Non-pigmented ciliary epithelial cell (primary cell): ENCODE measurements at regions not wholly inside any gene's neighbourhood (a gene's known extent, or its start where the extent isn't known, plus 50 kb on each side); places are given as distances from the start of the nearest gene placed in this dataset.

Source experiments
- DNase-seq: peaks from one replicate; pipeline ENCODE4 v3.0.0-alpha.2; 2010; ENCODE audit warnings: low read depth

DNA sequence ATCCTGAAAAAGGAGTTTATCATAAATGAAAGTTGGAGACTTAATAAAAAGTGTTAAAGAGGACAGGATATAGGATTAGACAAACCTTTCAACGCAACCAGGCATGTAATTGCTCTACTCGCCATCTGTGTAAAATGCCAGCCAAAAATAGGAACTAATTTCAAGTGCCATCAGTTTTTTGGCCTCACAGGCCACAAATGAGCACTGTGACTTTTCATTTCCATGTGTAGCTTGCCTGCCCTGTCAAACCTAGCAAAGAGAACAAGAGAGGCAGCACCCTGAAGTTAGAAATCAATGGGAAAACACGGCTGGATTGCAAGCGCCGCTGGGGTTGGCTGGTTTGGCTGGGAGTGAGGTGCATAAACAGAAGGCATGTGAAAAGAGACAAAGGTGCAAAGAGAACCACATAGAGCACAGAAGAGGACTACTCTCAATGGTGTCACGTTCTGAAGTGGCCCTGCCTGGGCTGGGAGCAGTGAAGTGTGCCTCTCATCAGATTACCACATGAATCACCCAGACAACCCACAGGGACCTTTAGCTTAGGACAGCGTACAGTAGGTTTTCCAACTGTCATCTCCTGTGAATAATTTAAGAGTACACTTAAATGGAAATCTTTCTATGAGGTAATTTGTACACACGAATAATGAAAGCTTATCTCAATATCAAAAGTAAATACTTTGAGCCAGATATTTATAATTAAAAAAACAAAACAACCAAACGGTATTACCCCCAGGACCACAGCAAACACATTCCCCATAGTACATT, 78.0 kb upstream of the NHSL1 start:
- no peak for DNase-seq

DNA sequence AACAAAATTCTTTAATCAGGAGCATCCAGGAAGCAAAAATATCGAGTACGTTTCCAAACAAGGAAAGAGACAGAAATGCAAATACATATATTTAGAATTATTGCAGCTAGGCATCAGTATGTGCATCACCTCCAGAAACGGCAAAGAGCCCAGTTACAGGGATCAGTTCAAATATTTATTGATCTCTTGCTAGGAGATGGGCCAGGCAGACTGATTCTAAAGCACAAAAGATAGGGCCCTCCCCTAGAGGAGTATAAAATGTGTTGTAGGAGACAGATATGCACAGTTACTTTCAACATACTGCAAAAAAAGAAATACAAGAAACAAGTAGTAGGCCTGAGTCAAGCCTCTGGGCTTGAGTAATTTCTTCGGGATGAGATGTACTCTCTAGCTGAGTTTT, 80.7 kb upstream of the NHSL1 start:
- DNase-seq = no peak

DNA sequence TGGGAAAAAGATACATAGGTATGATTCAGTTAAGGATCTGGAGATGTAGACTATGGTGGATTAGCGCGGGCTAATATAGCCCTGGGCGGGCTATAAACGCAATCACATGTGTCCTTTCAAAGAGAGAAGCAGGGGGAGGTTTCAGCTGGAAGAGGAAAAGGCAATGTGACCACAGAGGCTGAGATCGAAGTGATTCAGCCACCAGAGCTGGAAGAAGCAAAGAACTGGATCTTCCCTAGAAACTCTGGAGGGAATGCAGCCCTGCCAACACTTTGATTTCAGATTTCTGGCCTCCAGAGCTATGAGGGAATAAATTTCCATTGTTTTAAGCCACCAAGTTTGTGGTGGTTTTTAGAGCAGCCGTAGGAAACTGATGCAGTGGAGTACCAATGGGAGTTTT, 81.5 kb upstream of the NHSL1 start:
- no peak for DNase-seq

DNA sequence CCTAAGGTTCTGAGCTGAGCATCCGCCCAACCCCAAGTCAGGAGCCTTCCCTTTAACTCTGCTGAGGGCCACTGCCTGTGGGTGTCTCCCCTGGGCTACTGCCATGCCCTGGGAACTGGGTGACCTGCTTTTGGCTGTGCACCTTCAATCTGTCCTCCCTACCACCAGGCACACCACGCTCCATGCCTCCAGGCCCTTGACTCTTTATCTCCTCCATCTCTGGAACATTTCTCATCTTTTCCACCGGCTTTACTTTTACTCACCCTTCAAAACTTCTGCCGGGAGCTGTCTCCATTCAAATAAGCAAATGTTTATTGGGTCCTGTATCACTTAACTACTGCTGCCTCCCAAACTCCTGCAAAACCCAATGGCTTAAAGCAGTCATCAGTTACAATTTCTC, 83.3 kb upstream of the NHSL1 start:
- DNase-seq = no peak

DNA sequence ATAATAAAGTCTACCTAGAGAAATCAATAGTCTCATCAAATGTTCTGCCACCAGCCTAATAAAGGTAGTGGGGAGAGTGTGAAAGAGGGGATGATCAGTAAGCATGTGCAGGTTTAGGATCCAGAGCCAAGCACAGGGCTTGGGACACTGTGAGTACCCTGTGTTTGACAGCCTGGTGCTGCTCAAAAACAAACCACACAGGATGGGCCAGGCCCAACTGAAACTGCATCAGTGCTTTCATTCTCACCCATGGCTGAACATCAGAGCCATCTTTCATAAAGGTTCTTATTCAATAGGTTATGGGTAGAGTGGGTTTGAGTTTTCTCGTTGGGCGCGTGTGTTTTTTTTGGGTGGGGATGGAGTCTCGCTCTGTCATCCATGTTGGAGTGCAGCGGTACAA, 87.3 kb upstream of the NHSL1 start:
- DNase-seq = no peak

DNA sequence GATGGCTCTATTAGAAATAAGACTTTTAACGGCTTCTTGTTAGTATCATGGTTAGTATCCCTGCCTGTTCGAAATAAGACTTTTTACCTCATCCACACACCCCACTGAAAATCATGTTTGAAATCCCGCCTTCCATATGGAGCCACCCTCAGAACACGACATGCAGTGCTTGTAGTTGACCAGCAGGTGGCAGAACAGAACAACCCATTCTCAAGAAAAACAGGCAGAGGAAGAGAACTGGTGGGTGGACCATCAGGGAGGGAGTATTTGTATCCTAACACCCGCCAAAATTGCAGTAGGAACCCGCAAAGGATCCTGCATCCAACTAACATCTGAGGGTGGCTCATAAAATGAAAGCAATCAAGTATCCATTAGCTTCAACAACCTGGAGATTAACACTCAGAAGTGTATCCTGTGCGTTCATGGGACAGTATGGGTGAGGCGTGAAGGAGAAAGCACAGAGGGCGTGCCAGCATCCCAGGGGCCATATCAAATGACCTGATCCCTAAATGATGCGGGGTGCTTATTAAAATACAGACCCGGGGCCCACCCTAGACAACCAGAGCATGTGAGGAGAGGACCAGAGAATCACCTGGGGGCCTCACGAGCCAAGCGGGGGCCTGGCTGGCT, 89.6 kb upstream of the NHSL1 start:
- peak; percentile 52 for DNase-seq

DNA sequence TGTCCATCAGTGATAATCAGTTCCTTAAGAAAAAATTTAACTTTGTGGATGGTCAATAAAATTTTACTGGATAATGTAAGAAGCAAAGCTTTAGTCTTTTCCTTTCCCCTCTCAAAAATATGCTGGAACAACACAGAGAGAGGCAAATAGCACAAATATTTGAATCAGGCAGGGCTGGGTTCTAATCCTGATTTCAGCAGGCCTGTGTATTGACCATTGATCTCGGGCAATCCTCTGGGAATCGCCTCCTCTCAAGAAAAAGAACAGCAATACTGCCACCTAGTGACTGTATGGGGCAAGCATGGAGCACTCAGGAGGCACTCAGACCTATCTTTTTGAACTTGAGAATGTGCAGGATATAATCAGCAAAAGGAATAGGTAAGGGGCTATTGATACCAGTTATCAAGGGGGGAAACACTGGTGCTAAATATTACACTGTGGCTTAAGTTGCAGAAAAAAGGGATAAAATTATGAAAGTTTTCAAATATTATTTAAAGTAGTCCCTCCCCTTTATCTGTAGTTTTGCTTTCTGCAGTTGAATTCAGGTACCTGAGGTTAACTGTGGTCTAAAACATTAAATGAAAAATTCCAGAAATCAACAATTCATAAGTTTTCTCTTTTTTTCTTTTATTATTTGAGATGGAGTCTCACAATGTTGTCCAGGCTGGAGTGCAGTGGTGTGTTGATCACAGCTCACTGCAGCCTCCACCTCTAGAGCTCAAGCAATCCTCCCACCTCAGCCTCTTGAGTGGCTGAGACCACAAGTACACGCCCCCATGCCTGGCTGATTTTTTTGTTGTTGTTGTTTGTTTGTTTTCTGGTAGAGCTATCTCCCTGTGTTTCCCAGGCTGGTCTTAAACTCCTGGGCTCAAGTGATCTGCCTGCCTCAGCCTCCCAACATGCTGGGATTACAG, 91.8 kb upstream of the NHSL1 start:
- DNase-seq = no peak

DNA sequence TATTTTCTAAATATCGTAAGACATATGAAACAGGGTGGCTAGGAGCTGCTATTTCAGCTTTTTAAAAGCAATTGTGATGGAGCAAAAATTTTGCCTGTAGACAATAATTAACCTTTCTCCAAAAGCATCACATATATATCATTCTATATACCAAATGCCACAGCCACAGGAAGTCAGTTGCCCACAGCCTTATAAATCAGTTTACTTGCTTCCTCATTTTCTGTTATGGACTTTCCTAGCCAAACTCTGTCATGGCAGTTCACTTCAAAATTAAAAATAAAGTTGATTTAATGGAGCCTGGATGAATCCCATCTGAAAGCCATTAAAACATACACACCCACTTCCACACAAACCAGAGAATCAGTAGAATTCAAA, 93.4 kb upstream of the NHSL1 start:
- DNase-seq = no peak

DNA sequence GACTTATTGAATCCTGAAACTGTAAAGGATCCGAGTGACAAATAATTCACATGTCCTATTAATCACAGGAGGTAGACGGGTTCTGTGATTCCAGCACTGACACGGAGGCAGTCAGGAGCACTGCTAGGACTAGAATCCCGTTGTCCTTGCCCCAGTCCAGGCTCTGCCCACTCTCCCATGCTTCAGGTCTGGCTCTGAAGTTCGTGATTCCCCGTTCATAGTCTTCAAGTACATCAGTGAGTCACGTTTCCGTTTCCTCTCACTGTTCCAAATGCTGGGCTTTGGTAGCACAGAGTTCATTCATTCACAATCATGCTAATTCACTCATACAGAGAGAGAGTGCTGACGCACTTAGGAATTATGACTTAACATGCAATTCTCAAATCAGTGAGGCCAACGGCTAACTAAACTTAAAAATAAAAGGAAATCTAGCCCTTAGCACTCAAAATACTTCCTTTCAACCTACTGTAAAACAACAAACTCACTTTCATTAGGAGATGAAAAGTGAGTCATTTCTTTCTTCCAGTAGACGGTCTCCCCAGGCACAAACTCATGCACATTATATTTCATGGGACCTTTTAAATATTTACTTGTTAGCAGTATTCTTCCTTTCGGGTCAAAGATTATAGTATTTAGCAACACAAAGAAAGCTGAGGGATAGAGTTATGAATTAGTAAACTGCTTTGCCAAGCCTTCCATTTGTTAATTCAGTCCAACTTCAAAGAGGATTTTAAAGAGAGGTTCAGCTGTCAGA, 94.0 kb upstream of the NHSL1 start:
- DNase-seq = peak; percentile 97

DNA sequence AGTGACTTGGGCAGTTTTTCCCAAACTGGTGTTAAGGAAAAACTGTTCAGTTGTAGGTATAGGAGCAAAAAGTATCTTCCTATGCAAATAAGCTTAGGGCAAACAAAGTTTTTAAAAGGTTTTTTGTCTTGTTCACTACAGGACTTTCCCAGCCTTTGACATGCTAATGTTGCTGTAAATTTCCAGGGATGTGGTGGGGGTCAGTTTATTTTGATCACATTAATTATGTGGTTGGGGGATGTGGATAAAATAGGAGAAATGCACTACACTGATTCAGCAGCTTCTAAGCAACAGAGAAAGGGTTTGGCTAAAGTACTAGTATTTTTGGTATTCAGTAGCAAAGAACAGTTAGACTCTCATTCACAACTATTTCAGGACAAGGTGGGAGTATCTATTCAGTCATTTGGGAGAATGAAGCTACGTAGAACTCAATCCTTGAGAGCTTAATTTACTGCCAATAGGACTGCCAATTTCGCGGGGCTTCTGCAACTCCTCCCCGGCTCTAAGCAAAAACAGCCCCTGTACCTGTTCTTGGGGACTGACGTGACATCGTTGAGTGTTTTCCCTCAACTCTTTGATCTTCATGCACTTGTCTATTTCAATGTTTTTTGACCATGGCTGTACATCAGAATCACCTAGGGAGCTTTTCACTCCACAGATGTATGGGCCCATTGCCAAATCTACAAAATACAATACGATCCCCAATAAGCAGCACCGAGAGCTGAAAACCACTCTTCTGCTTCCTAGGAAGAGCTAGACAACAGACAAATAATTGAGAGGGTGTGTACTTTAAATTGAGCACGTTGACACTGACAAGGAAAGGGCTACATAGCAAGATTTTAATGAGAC, 94.8 kb upstream of the NHSL1 start:
- DNase-seq = no peak

DNA sequence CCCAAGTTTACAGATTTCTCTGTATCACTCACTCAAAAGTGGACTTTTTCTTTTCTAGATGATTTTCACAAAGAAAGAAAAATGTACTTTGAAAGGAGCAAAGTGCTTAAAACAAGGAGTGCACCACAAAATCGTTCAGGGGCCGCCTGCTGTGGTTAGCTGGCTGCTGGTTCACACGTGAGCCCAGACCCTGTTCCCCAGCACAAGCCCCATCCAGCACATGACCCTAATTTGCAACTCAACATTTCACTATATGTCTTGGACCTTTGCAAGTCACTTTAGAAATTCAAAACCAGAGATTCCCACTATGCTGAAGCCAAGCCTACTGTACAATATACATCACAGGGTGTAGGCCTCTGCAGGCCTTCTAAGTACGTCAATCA, 95.5 kb upstream of the NHSL1 start:
- DNase-seq = no peak

DNA sequence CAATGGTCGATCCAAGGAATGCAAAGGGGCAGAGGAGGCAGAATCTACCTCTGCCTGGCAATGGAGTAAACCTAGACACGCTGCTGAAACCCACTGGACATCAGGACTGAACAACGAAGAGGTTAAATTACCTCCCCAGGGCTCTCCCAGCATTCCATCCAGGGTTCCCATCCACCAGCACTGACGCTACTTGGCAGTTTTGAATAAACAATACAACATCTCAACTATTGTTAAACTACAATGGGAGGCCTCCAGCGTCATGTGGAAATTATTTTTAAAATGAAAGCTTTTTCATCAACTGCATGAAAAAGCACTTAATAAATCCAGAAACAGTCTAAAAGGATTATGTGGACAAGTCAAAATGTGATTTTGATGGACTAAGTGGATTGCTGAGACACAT, 96.8 kb upstream of the NHSL1 start:
- no peak for DNase-seq

DNA sequence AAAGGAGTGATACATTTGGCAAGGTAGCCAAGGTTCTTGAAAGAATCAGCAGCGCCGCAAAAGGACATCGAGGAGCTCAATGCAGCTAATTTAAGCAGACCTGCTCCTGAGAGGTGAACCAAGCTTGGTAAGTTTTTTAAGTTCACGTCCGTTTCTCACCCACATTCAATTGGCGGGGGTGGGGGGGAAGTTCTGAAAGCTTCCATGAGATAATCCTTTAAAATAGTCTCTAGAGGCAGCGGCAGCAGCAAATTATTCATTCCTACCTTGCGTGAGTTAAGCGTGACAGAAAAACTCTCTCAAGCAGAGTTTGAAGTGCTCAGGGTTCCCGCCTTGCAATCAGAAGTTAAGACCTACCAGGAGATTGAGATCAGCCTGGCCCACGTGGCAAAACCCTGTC, 97.3 kb upstream of the NHSL1 start:
- DNase-seq = no peak

DNA sequence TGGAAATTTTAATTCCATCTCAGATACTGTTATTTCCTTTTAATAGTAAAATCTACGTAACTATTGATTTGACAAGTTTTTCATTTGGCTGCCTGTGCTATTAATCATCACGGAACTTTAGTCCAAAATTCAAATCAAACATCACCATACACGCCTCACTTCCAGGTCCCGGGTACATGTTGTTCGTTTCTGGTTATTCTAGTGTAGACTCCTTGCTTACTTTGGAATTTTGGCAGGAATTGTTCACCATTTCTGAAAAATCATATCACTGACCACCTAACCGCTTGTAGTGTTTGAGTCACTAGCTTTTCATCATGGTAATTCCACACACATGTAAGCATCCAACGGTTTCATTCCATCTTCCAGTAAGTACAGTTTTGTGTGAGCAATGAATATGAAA, 98.0 kb upstream of the NHSL1 start:
- no peak for DNase-seq

DNA sequence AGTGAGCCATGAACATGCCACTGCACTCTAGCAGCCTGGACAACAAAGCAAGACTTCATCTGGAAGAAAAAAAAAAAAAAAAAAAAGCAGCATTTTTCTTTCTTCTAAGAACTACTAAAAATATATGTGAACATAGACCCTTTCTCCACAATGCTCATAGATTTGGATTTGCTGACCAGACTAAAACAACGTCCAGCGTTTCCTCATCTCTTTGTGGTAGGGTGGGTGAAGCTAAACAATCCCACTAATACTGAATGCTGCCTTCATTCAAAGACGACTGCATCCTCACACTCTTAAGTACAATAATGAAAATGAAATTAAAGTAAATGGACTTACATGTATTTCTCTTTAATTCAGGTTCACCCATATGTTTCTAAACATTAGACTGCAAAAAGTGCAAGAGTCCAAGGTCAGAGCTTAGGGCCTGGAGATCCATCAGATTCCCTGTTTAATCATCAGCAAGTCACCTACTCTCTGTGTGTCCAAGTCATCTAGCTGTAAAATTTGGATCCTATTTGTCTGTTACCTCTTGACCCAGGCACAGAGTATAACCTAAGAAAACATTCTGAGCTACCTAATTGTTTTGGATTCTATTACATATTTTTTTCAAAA, 99.4 kb upstream of the NHSL1 start:
- DNase-seq = no peak

DNA sequence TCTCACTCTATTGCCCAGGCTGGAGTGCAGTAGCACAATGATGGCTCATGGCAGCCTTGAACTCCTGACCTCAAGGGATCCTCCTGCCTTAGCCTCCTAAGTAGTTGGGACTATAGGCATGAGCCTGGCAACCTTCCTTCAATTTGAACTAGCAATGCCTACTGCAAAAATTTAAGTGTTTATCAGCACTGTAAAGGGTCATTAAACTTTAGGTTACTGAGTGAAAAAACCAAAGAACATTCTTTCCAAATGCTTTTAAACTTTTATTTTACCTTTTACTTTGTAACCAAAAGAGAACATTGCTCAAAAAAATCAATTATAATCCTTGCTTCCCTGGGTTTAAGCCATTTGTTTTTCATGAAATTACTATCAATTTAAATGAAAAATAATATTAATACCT, 101.0 kb upstream of the NHSL1 start:
- no peak for DNase-seq

DNA sequence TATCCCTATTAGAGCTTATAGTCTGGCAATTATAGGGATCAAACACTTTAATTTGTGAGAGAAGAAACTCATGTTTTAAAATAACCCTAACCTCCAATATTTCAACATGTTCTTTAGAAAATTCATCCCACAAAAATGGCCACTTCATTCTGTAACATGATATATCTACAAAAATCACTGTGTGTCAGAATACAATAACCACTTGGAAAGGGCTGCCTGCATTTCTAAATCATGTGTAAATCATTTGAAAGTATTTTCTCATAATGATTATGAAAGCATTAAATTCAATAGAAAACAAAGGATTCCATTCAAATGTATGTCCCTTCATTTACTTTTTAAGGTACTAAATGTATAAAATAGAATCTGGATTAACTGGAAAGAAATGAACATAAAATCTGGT, 101.4 kb upstream of the NHSL1 start:
- no peak for DNase-seq

DNA sequence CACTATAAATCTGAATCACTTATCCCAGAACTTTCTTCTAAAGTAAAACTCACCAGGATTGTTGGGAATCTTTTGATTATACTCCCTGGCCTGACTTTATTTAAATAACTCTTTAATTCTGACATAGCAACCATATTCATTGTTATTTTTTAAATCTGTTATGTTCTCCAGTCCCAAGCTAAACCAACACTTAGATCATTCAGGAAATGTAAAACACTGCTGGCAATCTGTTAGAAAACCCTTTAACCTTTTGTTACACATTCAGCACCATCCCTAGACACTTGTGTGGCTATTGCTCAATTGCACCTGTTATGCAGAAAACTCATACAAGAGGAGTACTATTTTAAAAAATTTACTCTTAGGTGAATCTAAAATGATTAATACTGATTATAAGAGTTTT, 101.8 kb upstream of the NHSL1 start:
- DNase-seq = no peak

DNA sequence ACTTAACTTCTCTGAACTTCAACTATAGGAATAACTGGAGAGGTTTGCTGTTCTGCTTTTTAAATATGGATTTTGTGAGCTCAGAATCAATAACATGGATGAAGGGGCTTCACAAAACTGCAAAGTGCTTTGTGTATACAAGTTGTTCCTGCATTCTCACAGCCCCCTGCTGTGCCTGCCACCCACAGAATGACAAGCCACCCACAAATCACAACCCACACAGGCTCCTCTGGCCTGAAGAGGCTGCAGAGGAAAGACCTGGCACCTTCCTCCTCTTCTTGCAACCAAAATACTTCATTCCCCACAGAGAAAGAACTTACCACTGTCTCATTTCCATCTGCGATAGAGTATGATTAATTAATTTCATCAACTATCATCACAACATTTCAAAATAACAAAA, 106.7 kb upstream of the NHSL1 start:
- DNase-seq = no peak

DNA sequence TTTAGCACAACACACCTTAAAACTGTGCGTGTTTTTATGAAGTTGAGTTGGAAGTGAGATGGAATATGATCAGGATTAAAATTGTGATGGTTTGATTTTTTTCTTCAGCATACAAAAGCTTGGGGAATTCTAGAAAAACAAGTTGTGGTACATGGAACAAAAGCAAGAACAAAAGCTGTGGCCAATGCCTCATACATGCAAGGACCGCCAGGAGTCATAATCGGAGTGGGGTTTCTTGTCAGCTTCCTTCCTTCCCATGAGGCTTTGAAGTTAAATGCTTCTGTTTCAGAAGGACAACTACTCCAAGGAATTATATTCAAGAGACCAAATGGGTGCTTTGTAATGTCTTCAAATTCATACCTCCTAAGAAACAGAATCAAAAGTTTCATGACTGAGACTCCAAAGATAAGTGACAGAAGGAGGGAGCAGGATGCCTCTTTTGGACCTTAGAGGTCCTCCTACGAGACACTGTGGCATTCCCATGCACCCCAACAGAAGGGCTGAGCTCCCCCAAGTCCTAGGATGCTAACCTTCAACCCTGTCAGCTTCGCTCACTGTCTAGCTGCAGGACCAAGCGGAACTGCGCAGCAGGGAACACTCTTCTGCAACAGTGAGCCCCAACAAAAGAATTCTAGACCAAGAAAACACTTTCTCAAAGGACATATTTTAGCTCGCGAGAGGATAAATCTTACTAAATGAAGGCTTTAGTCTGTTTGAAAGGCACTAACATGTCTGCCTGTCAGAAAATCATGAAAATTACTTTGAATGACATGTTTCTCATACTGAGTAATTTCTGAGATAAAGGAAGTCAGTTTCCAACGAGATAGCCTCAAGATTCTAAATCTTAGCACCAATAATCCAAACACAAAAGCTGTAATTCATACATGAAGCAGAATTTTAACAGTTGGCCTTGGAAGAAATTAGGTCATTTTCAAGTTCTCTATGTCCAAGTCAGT, 108.5 kb upstream of the NHSL1 start:
- no peak for DNase-seq
